H1 (cell line): ENCODE measurements at regions not wholly inside any gene's neighbourhood (a gene's known extent, or its start where the extent isn't known, plus 50 kb on each side); places are given as distances from the start of the nearest gene placed in this dataset.

ENCODE experiments used
- CBX5 ChIP-seq: fragments of 300-800, 300-1000 bp; sonication (generic); IDR thresholded peaks from 2 replicates; pipeline ENCODE4 v1.7.1; 2016; ENCODE audit warnings: antibody characterized with exemption, low read length, low read depth
- CHD1 ChIP-seq: IDR thresholded peaks from 2 replicates; pipeline ENCODE4 v1.6.1; 2012; ENCODE audit warnings: low read depth, low read length, improper control_type of control experiment
- CHD7 ChIP-seq: fragments of 300-600 bp; sonication (generic); IDR thresholded peaks from 2 replicates; pipeline ENCODE4 v1.7.1; 2012; ENCODE audit warnings: low read length, moderate library complexity, mild to moderate bottlenecking, inconsistent platforms; ENCODE audit not compliant: insufficient replicate concordance
- GABPA ChIP-seq: IDR thresholded peaks from 2 replicates; pipeline ENCODE4 v1.6.1; 2011; ENCODE audit warnings: mild to moderate bottlenecking, low read length, moderate library complexity, borderline replicate concordance; ENCODE audit not compliant: insufficient read depth
- JUN ChIP-seq: IDR thresholded peaks from 2 replicates; pipeline ENCODE4 v1.6.1; 2011; ENCODE audit warnings: low read depth, mild to moderate bottlenecking, improper control_type of control experiment, low read length
- SIN3A ChIP-seq, 2 experiments: IDR thresholded peaks in 1 of 2; conservative IDR thresholded peaks in 1 of 2; 2 replicates each; pipeline ENCODE4 v1.6.1; 2011 to 2012; ENCODE audit warnings: low read length in 2 of 2, improper control_type of control experiment in 1 of 2, low read depth in 1 of 2, mild to moderate bottlenecking in 1 of 2

GRCh38 chr11:38884145-38884865, 2286.3 kb upstream of the RAG2 start (continued):
- TF ChIP-seq GABPA (no peak), CBX5 (no peak), CHD1 (no peak), CHD7 (no peak), SIN3A (conservative IDR thresholded peaks at IDR 0.05 in 1 of 2, IDR thresholded peaks at IDR 0.05 in 1 of 2; ENCODE audit: low read depth in 1 of 2, low read length in 2 of 2) (no peak), JUN (no peak)
- TF ChIP-seq, all 59 proteins: peak for 0
